ENCODE measurements at regions not wholly inside any gene's neighbourhood (a gene's known extent, or its start where the extent isn't known, plus 50 kb on each side); places are given as distances from the start of the nearest gene placed in this dataset.

DNA sequence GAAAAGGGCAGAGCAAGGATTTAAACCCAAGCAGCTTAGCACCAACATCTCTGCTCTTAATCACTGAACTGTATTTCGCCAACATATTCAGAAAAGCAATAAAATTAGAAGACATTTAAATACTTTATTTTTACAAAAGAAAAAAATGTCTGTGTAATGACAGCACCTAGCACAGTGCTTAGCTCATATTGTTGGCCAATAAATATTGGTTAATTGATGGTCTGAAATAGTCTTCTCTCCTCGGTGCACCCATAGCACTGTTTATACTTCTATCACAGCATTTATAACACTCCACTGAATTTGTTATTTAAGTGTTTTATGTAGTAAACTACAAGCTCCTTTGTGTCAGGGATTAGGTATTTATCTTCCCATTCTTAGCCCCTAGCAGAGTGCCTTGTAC, 70.9 kb upstream of the PLPPR4 start:
- no peaks in the 10 kb centered on the region for H3K4me1 ChIP-seq
- no peak for DNase-seq (ENCODE audit: low spot score in 2 of 2)
- no peaks in the 10 kb centered on the region for H3K27me3 ChIP-seq
- no peaks in the 10 kb centered on the region for H3K36me3 ChIP-seq
- no peaks in the 10 kb centered on the region for H3K9me3 ChIP-seq
- H3K27ac ChIP-seq, result no peak overlapping the region
- TF ChIP-seq, protein P1, sequence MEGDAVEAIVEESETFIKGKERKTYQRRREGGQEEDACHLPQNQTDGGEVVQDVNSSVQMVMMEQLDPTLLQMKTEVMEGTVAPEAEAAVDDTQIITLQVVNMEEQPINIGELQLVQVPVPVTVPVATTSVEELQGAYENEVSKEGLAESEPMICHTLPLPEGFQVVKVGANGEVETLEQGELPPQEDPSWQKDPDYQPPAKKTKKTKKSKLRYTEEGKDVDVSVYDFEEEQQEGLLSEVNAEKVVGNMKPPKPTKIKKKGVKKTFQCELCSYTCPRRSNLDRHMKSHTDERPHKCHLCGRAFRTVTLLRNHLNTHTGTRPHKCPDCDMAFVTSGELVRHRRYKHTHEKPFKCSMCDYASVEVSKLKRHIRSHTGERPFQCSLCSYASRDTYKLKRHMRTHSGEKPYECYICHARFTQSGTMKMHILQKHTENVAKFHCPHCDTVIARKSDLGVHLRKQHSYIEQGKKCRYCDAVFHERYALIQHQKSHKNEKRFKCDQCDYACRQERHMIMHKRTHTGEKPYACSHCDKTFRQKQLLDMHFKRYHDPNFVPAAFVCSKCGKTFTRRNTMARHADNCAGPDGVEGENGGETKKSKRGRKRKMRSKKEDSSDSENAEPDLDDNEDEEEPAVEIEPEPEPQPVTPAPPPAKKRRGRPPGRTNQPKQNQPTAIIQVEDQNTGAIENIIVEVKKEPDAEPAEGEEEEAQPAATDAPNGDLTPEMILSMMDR (IDR thresholded peaks at IDR 0.05), result no peak
- intact Hi-C loops (cut with DNase I), result no loop called here
- no peak overlapping the region for H3K4me3 ChIP-seq

DNA sequence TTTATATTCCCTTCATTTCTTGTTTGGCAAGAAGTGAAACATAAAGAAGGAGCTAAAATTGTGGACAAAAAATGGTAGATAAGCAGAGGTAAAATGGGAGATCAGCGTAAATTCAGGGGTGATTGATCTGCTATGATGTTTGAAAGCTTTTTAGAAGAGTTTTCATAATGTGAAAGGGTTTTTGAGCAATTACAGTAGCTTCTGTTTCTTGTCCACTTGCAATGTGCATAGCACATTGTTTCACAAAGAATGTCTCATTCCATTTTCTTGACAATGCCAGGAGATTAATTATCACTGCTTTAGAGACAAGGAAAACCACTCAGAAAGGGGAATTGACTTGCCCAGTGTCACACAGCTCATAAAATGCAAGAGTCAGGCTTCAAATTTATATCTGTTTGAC, 65.9 kb upstream of the PLPPR4 start:
- intact Hi-C loops (cut with DNase I), result no loop called here
- TF ChIP-seq, protein P1 (IDR thresholded peaks at IDR 0.05), result no peak
- Histone ChIP-seq H3K9me3 (no peaks in the 10 kb centered on the region), H3K4me1 (no peaks in the 10 kb centered on the region), H3K4me3 (no peak overlapping the region), H3K27me3 (no peaks in the 10 kb centered on the region), H3K36me3 (no peaks in the 10 kb centered on the region), H3K27ac (no peak overlapping the region)
- no peak for DNase-seq (ENCODE audit: low spot score in 2 of 2)

GRCh38 chr1:99207216-99207615, 57.1 kb upstream of the PLPPR4 start:
- no peak for DNase-seq (ENCODE audit: low spot score in 2 of 2)
- intact Hi-C loops (cut with DNase I), result no loop called here
- no peak overlapping the region for H3K4me3 ChIP-seq
- no peak overlapping the region for H3K27ac ChIP-seq
- no peaks in the 10 kb centered on the region for H3K27me3 ChIP-seq
- H3K36me3 ChIP-seq, result no peaks in the 10 kb centered on the region
- TF ChIP-seq, protein P1 (IDR thresholded peaks at IDR 0.05), result no peak
- H3K4me1 ChIP-seq, result no peaks in the 10 kb centered on the region
- no peaks in the 10 kb centered on the region for H3K9me3 ChIP-seq

Data from ascending aorta (tissue), 2 donors.